GM23248 (cell line): ENCODE measurements at regions not wholly inside any gene's neighbourhood (a gene's known extent, or its start where the extent isn't known, plus 50 kb on each side); places are given as distances from the start of the nearest gene placed in this dataset.
A peak's percentile ranks its signal among the peaks of the same experiment; 100 is the strongest.

Source experiments
- DNase-seq: peaks from one replicate; pipeline ENCODE4 v3.0.0-alpha.2; 2015
- H2AFZ ChIP-seq: fragments of 200-600 bp; sonication (generic); 2 replicates; pipeline ENCODE4 v1.6.1; 2016; ENCODE audit warnings: antibody characterized with exemption
- H3F3A ChIP-seq: fragments of 200-600 bp; sonication (generic); 2 replicates; pipeline ENCODE4 v1.6.1; 2016; ENCODE audit warnings: mild to moderate bottlenecking, antibody characterized with exemption, mixed run types; ENCODE audit not compliant: insufficient read depth
- H3K27ac ChIP-seq: fragments of 200-600 bp; sonication (generic); 2 replicates; pipeline ENCODE4 v1.5.1; 2016; ENCODE audit warnings: mild to moderate bottlenecking
- H3K27me3 ChIP-seq: fragments of 200-600 bp; sonication (generic); replicated peaks from 2 replicates; pipeline ENCODE4 v1.6.1; 2016; ENCODE audit warnings: mild to moderate bottlenecking; ENCODE audit not compliant: insufficient read depth
- H3K36me3 ChIP-seq: fragments of 200-600 bp; sonication (generic); 2 replicates; pipeline ENCODE4 v1.6.1; 2016; ENCODE audit warnings: low read depth, mild to moderate bottlenecking
- H3K4me1 ChIP-seq: fragments of 200-600 bp; sonication (generic); 2 replicates; pipeline ENCODE4 v1.6.1; 2016; ENCODE audit warnings: mild to moderate bottlenecking; ENCODE audit not compliant: insufficient read depth
- H3K4me2 ChIP-seq: fragments of 200-600 bp; sonication (generic); one replicate; pipeline ENCODE4 v1.6.1; 2016; ENCODE audit warnings: mild to moderate bottlenecking; ENCODE audit not compliant: unreplicated experiment
- H3K4me3 ChIP-seq: fragments of 200-600 bp; sonication (generic); 2 replicates; pipeline ENCODE4 v1.5.1; 2016; ENCODE audit warnings: mild to moderate bottlenecking
- H3K79me2 ChIP-seq: fragments of 200-600 bp; sonication (generic); 2 replicates; pipeline ENCODE4 v1.6.1; 2016; ENCODE audit warnings: mild to moderate bottlenecking; ENCODE audit not compliant: insufficient read depth
- H3K9ac ChIP-seq: fragments of 200-600 bp; sonication (generic); 2 replicates; pipeline ENCODE4 v1.6.1; 2016; ENCODE audit warnings: mild to moderate bottlenecking
- H3K9me2 ChIP-seq: fragments of 200-600 bp; sonication (generic); 2 replicates; pipeline ENCODE4 v1.6.1; 2016; ENCODE audit warnings: mixed run types, mild to moderate bottlenecking, moderate library complexity; ENCODE audit not compliant: insufficient read depth
- H3K9me3 ChIP-seq: fragments of 200-600 bp; sonication (generic); one replicate; pipeline ENCODE4 v1.6.1; 2017; ENCODE audit warnings: low read depth
- H4K20me1 ChIP-seq: fragments of 200-600 bp; sonication (generic); 2 replicates; pipeline ENCODE4 v1.6.0; 2016; ENCODE audit not compliant: insufficient read depth
- EZH2 ChIP-seq: fragments of 200-600 bp; sonication (generic); IDR thresholded peaks from 2 replicates; pipeline ENCODE4 v1.6.1; 2018; ENCODE audit warnings: antibody characterized with exemption, mild to moderate bottlenecking; ENCODE audit not compliant: insufficient read depth, poor library complexity, severe bottlenecking
- EZH2phosphoT487 ChIP-seq: fragments of 200-600 bp; sonication (generic); IDR thresholded peaks from 2 replicates; pipeline ENCODE4 v1.6.1; 2018; ENCODE audit warnings: antibody characterized with exemption, moderate library complexity, mild to moderate bottlenecking, low read depth; ENCODE audit not compliant: insufficient read depth
- WGBS, 2 experiments: methylation state at CpG; one replicate each; pipeline ENCODE4 v1.1.6; 2015 to 2017; ENCODE audit warnings: low lambda C conversion rate in 2 of 2, low coverage in 1 of 2; ENCODE audit errors: missing lambda C conversion rate in 2 of 2; 5-methylcytosine and 5-hydroxymethylcytosine counted together
- in situ Hi-C: fragments of 300-500 bp; cut with MboI; formaldehyde crosslinking; loops from 2 replicates; pipeline ENCODE4 v1.15.0; 2020

GRCh38 chr21:31448496-31448895 lies 104.4 kb upstream of the TIAM1 start:
- H3K27ac ChIP-seq: no peak overlapping the region
- H3K36me3 ChIP-seq: no peaks in the 10 kb centered on the region
- no peaks in the 10 kb centered on the region for H4K20me1 ChIP-seq
- in situ Hi-C loops: no loop called here
- no peak overlapping the region for H3K4me2 ChIP-seq
- 50 to 56% methylated on average over 3 of the region's 3 CpGs for WGBS, 2 experiments
- H3K9ac ChIP-seq: no peak overlapping the region
- no peaks in the 10 kb centered on the region for H3K79me2 ChIP-seq
- H3K27me3 ChIP-seq: no peaks in the 10 kb centered on the region
- peaks cover 5% of the 10 kb centered on the region; the same call in 1 of the 2 replicates for H3F3A ChIP-seq
- H3K4me3 ChIP-seq: no peak overlapping the region
- H3K4me1 ChIP-seq: peaks cover 22% of the 10 kb centered on the region
- H3K9me3 ChIP-seq: no peaks in the 10 kb centered on the region
- no peak for DNase-seq
- no peak overlapping the region for H2AFZ ChIP-seq
- no peaks in the 10 kb centered on the region for H3K9me2 ChIP-seq
- no peak for TF ChIP-seq EZH2phosphoT487
- TF ChIP-seq EZH2: no peak

- Histone ChIP-seq H3K9ac (no peak overlapping the region), H4K20me1 (no peaks in the 10 kb centered on the region), H3K27ac (no peak overlapping the region), H3K4me2 (peak overlapping the region; percentile 24), H3K4me1 (peaks cover 22% of the 10 kb centered on the region), H3K27me3 (no peaks in the 10 kb centered on the region), H3K36me3 (no peaks in the 10 kb centered on the region), H3K4me3 (no peak overlapping the region), H3K9me2 (no peaks in the 10 kb centered on the region), H3K79me2 (no peaks in the 10 kb centered on the region), H3F3A (peaks cover 5% of the 10 kb centered on the region; the same call in 1 of the 2 replicates), H2AFZ (no peak overlapping the region), H3K9me3 (no peaks in the 10 kb centered on the region)
- peak; percentile 91 for DNase-seq
- WGBS, 2 experiments: 15 to 20% methylated on average over 3 of the region's 3 CpGs
- no peak for TF ChIP-seq EZH2phosphoT487
- TF ChIP-seq EZH2: no peak
- in situ Hi-C loops: no loop called here
These were observed 103.4 kb upstream of the TIAM1 start for GRCh38 chr21:31447505-31447904.

- no peak for TF ChIP-seq EZH2
- no peak for TF ChIP-seq EZH2phosphoT487
- no peak for DNase-seq
- WGBS, 2 experiments: 66% methylated on average over 8 of the region's 8 CpGs
- H3K4me3 ChIP-seq: no peak overlapping the region
- H3K36me3 ChIP-seq: no peaks in the 10 kb centered on the region
- no peaks in the 10 kb centered on the region for H3K9me3 ChIP-seq
- peaks cover 5% of the 10 kb centered on the region; the same call in 1 of the 2 replicates for H3F3A ChIP-seq
- no peaks in the 10 kb centered on the region for H3K9me2 ChIP-seq
- H4K20me1 ChIP-seq: no peaks in the 10 kb centered on the region
- in situ Hi-C loops: no loop called here
- H3K9ac ChIP-seq: no peak overlapping the region
- no peaks in the 10 kb centered on the region for H3K27me3 ChIP-seq
- peaks cover 22% of the 10 kb centered on the region for H3K4me1 ChIP-seq
- H3K27ac ChIP-seq: no peak overlapping the region
- H3K4me2 ChIP-seq: no peak overlapping the region
- no peak overlapping the region for H2AFZ ChIP-seq
- no peaks in the 10 kb centered on the region for H3K79me2 ChIP-seq
These were observed 102.3 kb upstream of the TIAM1 start for GRCh38 chr21:31446226-31446855.

GRCh38 chr21:31445137-31445536 lies 101.1 kb upstream of the TIAM1 start:
- Histone ChIP-seq H3K4me3 (no peak overlapping the region), H3K27ac (no peak overlapping the region), H3K27me3 (no peaks in the 10 kb centered on the region), H3K4me2 (no peak overlapping the region), H3K9me2 (no peaks in the 10 kb centered on the region), H3K4me1 (peaks cover 22% of the 10 kb centered on the region), H3K36me3 (no peaks in the 10 kb centered on the region), H2AFZ (no peak overlapping the region), H3K9ac (no peak overlapping the region), H3K9me3 (no peaks in the 10 kb centered on the region), H3F3A (peaks cover 5% of the 10 kb centered on the region; the same call in 1 of the 2 replicates), H4K20me1 (no peaks in the 10 kb centered on the region), H3K79me2 (no peaks in the 10 kb centered on the region)
- TF ChIP-seq EZH2: no peak
- TF ChIP-seq EZH2phosphoT487: no peak
- in situ Hi-C loops: no loop called here
- DNase-seq: no peak
- 90 to 97% methylated on average over 4 of the region's 4 CpGs for WGBS, 2 experiments
